Pulmonary artery endothelial cell (primary cell): ENCODE measurements at regions not wholly inside any gene's neighbourhood (a gene's known extent, or its start where the extent isn't known, plus 50 kb on each side); places are given as distances from the start of the nearest gene placed in this dataset.

Experiments used
- DNase-seq: peaks from one replicate; pipeline ENCODE4 v3.0.0-alpha.2; 2011; ENCODE audit warnings: low read depth, low spot score

- DNase-seq = no peak
Observed at GRCh38 chr5:2251298-2251697, 368.6 kb upstream of the IRX4 start.

GRCh38 chr5:2250365-2250950 lies 367.7 kb upstream of the IRX4 start:
- DNase-seq = no peak

DNA sequence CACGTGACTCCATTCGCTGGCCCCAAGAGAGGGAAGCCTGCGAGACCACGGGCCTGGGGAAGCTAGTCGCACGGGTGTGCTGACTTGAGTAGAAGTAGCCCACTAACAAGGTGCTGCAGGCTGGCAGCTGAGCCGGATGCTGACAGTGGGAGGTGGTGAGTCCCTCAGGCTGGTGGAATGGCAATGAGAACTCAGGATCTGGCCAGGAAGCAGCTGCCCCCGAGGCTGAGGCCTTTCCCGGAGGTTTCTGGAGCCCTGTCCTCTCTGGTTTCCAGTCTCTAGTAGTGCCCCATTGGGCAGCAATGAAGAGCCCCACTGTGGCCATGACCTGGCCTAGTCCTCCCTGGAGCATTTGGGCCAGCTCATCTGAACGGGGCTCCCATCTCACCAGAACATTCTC lies 366.7 kb upstream of the IRX4 start:
- no peak for DNase-seq

GRCh38 chr5:2249026-2249425 lies 366.3 kb upstream of the IRX4 start:
- DNase-seq = no peak

DNA sequence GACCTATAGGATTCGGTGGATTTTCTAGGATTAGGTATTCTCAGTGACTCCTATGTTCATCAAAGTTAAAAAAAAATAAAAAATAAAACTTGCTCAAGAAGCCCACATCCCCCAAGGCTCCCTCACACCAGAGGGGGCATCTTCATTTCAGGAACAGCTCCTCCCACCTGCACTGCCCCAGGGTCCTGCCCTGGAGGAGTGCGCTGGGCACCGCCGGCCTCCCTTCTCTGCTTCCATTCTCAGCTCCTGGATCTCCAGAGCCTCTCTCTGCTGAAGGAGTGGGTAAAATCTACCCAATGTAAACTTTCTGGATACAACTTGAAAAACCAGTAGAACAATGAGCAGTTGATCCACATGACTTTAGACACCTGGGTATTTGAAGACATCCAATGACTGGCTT lies 359.8 kb upstream of the IRX4 start:
- DNase-seq = no peak

DNA sequence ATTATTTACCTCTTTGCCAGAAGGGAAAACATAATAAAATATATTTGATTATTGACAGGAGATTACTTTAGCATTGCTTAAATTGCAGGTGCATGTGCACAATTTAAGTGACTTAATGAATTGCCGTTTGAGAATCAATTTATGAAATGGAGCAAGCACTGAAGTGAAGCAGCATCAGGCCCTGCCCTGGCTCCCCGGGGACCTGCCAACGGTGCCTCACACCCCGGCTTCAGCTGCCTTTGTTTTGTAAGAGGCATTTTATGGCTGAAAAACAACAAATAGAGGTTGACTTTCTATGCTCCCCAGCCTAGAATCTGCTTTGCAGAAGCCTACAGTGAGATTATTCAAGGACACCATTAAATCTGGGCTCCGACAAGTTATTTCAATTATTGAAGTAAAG lies 359.1 kb upstream of the IRX4 start:
- DNase-seq = no peak

DNA sequence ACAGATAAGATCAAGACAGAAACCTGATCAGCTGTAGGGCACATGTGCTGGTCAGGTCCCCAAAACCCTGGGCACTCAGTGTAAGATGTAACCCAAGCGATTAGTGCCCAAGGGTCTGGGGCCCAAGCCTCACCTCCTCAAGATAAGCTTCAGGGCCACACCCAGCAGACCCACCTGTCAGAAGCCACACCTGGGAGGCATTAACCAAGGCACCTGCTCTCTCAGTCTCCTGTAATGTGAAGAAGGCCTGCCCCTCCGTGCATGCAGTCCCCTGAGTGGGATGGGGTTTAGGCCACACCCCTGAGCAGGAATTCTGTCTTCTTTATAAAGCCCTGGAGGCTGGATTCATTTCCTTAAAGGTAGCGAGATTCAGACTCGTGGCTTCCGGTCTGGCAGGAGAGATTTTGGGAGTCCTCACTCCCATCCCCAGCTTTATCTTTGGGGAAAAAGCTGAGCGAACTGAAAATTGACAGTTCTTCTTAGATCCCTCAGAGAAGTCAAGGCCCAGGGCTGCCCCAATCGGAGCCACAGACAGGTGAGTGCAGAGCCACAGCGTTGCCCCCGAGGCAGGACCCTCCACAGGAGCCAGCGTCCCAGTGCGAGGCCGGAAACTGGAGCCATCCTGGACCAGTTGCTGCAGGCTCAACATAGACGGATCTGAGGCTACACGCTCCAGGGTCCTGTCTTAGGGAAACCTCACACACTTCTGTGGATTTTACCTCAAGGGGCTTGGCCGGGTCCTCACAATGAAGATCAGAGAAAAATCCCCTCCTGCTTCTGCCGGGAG lies 357.6 kb upstream of the IRX4 start:
- DNase-seq = no peak

GRCh38 chr5:2239201-2239910 lies 356.6 kb upstream of the IRX4 start:
- DNase-seq = no peak

- no peak for DNase-seq
Observed at GRCh38 chr5:2238732-2239131, 356.0 kb upstream of the IRX4 start.

GRCh38 chr5:2227433-2227832 lies 344.7 kb upstream of the IRX4 start:
- no peak for DNase-seq

GRCh38 chr5:2224689-2225088 lies 342.0 kb upstream of the IRX4 start:
- DNase-seq = no peak

GRCh38 chr5:2223303-2223702 lies 340.6 kb upstream of the IRX4 start:
- DNase-seq = no peak

- no peak for DNase-seq
Observed at GRCh38 chr5:2222246-2222992, 339.7 kb upstream of the IRX4 start.

GRCh38 chr5:2221450-2221849 lies 338.7 kb upstream of the IRX4 start:
- DNase-seq = no peak

- no peak for DNase-seq
Observed at GRCh38 chr5:2220741-2221140, 338.0 kb upstream of the IRX4 start.

DNA sequence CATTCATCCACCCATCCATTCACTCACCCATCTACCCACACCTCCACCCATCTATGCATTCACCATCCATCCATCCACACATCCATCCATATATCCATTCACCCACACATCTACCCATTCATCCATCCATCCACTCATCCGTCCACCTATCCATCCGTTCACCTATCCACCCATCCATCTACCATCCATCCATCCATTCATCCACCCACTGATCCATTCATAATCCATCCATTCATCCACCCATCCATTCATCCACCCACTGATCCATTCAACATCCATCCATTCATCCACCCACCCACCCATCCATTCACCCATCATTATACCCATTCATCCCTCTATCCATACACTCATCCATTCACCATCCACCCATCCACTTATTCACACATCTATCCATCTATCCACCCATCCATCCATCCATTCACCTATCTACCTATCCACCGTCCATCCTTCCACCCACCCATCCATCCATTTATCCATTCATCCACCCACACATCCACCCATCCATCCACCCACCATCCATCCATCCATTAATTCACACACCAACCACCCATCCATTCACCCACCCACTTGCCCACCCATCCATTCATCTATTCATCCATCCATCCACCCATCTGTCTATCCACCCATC lies 336.5 kb upstream of the IRX4 start:
- no peak for DNase-seq

DNA sequence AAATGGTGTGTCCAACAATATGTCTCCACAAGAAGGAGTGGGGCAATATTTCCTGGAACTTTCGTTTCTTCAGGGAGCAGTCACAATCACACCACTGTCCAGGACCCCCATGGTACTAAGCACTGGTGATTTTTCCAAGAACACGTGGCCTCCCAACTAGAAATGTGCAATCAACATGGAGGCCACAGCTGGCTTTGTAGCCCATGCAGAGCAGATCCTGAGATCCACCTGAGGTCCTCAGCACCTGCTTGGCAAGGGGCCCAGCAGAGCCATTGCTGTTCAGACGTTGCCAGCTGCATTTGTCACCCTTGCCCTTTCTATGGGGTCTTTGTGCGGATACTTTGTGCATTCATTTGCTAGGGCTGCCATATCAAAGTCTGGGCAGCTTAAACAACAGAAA lies 334.5 kb upstream of the IRX4 start:
- DNase-seq = no peak

DNA sequence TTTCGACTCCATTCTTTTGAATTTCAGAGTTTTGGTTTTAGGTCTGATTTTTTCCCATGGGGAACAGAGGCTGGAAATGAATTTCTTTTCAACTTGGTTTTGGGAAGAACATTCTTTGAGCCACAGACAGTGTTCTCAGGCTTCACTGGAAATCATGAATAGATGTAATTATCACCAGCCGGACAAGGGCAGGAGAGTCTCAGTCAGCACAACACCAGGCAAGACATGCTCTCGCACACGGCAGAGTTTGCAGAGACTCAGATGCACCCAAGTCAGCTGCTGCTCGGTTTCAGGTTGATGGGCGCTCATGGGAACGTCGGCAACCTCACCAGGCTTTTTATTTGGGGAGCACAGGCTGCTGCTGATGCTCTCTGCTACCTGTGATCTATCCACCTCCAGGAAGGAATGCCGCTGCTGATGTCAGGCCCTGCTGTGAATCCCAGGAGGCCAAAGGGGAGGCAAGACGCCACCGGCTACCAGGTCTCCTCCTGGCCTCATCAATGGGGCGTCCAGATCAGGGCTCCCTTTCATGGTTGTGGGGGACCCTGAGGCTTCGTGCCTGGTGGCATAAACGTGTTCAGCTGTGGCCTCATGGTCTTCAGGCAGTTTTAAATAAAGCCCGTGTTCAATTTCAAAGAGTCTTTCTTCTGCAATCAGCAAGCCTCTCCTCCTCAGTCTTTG lies 332.3 kb upstream of the IRX4 start:
- no peak for DNase-seq

- no peak for DNase-seq
Observed at GRCh38 chr5:2213121-2213730, 330.5 kb upstream of the IRX4 start.

DNA sequence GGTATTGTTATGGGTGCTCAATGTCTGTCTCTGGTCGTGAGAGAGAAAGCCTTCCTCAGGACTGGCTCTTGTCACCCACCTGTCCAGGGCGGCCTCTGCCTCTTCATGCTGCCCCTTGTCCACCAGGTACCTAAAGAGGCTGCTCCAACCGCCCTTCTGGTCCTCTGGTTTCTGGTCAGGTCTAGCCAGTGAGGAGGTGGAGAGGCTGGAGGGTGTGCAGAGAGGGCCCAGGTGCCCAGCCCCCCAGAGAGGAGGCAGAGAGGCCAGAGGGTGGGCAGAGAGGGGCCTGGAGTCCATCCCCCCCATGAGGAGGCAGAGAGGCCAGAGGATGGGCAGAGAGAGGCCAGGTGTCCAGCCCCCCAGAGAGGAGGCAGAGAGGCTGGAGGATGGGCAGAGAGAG lies 329.8 kb upstream of the IRX4 start:
- DNase-seq = no peak

DNA sequence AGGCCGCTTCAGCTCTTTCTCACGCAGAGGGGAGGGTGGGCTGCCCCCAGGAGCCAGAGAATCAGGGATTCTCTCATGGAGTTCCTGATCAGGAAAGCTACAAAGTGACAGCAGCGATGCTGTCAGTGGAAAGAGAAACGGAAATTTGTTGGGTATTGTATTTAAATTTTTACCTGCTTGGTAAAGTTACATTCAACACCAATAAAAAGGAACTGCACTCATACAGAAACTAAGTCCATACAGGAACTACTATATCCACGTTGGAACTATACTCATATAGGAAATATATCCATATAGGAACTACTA lies 325.5 kb upstream of the IRX4 start:
- DNase-seq = no peak
